Heart right ventricle (tissue), 16 donors: ENCODE measurements at regions not wholly inside any gene's neighbourhood (a gene's known extent, or its start where the extent isn't known, plus 50 kb on each side); places are given as distances from the start of the nearest gene placed in this dataset.
A peak's percentile ranks its signal among the peaks of the same experiment; 100 is the strongest.
"Not testable (repeated sequence)": the region's sequence is repeated elsewhere in the genome, so short reads cannot be mapped to it uniquely, and the experiment has no call there.

Experiments used
- ATAC-seq, 8 donors: fragments of 200-7000 bp; cut with Tn5 transposase; one replicate each; pipeline ENCODE4 v1.9.1; 2020; ENCODE audit warnings: mild to moderate bottlenecking in 8 of 8, moderate library complexity in 8 of 8, moderate number of reproducible peaks in 1 of 8
- DNase-seq, 2 donors: peaks; one replicate each; pipeline ENCODE4 v3.0.0-alpha.2; 2020
- H3K27ac ChIP-seq, 10 donors: fragments of 200-600 bp; sonication (generic) in 2 of 10; one replicate each; pipeline versions ENCODE4 v1.5.0 to v1.8.0; 2020 to 2022; ENCODE audit warnings: mild to moderate bottlenecking in 3 of 10
- H3K27me3 ChIP-seq, 7 donors: fragments of 200-600 bp; one replicate each; pipeline ENCODE4 v1.8.0; 2021 to 2022; ENCODE audit warnings: mild to moderate bottlenecking in 2 of 7
- H3K36me3 ChIP-seq, 9 donors: fragments of 200-600 bp; sonication (generic) in 1 of 9; one replicate each; pipeline versions ENCODE4 v1.5.0 to v1.8.0; 2020 to 2022; ENCODE audit warnings: mild to moderate bottlenecking in 2 of 9
- H3K4me1 ChIP-seq, 9 donors: fragments of 200-600 bp; sonication (generic) in 1 of 9; one replicate each; pipeline versions ENCODE4 v1.5.0 to v1.8.0; 2020 to 2022; ENCODE audit warnings: mild to moderate bottlenecking in 4 of 9
- H3K4me3 ChIP-seq, 10 donors: fragments of 200-600 bp; sonication (generic) in 2 of 10; one replicate each; pipeline versions ENCODE4 v1.5.0 to v1.8.0; 2020 to 2022; ENCODE audit warnings: mild to moderate bottlenecking in 7 of 10, moderate library complexity in 2 of 10
- H3K9me3 ChIP-seq, 11 donors: fragments of 200-600 bp in 10 of 11; sonication (generic) in 2 of 11; one replicate each; pipeline versions ENCODE4 v1.5.0 to v1.8.0; 2013 to 2022; ENCODE audit warnings: mild to moderate bottlenecking in 2 of 11, control low read depth in 1 of 11, moderate library complexity in 1 of 11
- WGBS, 2 donors: extraction: QIAGEN DNeasy Blood & Tissue Kit; methylation state at CpG; one replicate each; pipeline ENCODE4 v1.1.7; 2013; ENCODE audit warnings: inconsistent platforms in 1 of 2; 5-methylcytosine and 5-hydroxymethylcytosine counted together
- intact Hi-C, 10 donors: fragments of 100-400 bp; cut with DNase I; formaldehyde crosslinking; loops; one replicate each; pipeline versions ENCODE4 v1.11.1 to v1.14.2; 2022
- TF ChIP-seq, protein P1 (sequence below), 9 donors: fragments of 200-600 bp; sonication (generic) in 2 of 9; IDR thresholded peaks; one replicate each; pipeline versions ENCODE4 v1.5.0 to v1.8.0; 2021 to 2022; ENCODE audit warnings: antibody characterized with exemption in 9 of 9, mild to moderate bottlenecking in 5 of 9, moderate library complexity in 1 of 9
- donor health status: Arrhythmogenic right ventricular cardiomyopathy.
- donor health status: ischemic (EF 13 %, LVEDD 7.1; RV severe dilation, severe dysfunction).
- donor health status: healthy with polysubstance abuse.
- donor health status: DM: no; HTN: yes; CAD: no.
- donor health status: DM: no; HTN: no; CAD: no.
- donor health status: ischemic (EF 25% LVEDD 6.9; RV normal size, moderate dysfunction).
- donor health status: ischemic (EF 25% LVEDD 5.7; RV mildly dilated, moderate dysfunction).
- donor health status: healthy.
- donor health status: DM: yes; HTN: yes; CAD: no.
- donor health status: Ischemic cardiomyopathy.
- donor health status: ischemic (EF 35%, LVEDD 5.7; RV mildly dilated, moderate dysfunction).
- donor health status: nonischemic (EF 11% LVEDD 7.7; RV severe dilation, severe dysfunction).
- donor health status: DM: yes; HTN: yes; CAD: no.
- donor health status: PGD.
- donor health status: ischemic (EF 29% LVEDD 5.4; RV normal size, mild dysfunction).
- donor health status: nonischemic (EF 23%, LVEDD 6.1; RV moderate dilation, normal function).

DNA sequence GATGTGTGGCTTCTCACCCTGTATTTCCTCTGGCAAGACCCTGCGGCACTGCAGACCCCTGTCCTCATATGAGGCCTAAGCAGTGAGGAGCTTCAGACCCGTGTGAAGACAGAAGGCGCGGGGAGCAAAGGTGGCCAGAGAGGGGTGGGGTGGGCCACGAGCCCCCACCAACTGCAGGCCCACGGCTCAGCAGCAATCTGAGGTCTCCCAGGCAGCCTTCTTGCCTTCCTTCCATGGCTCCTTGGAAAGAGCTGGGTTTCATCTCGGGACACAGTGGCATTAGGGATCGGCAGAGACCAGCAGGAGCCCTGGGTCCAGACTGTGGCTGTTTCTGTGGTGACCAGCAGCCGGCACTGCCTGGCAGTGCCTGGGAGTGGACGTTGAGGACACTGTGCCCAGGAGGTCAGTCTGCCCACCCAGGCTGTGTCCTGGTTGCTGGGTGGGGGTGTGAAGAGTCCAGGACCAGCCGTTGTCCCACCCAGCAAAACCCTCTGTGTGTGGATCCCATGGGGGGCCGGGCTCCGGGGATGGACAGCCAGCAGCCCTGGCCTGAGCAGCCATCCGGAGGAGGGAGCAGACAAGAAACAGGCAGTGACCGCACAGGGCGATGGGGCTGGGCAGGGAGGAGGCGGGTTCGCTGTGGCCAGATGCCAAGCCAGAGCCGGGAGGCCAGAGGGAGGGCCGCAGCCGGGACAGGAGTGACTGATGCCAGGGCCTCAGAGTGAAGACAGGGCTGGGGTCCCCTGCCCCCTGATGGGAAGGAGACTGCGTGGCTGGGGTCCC, 73.8 kb downstream of the RRM2 start:
- no peak for DNase-seq
- 80 to 90% methylated on average over 21 to 22 of the region's 22 CpGs for WGBS, 2 donors
- intact Hi-C loops, result no loop called here
- Histone ChIP-seq H3K36me3 (no peaks in the 10 kb centered on the region), H3K9me3 (peaks cover 0 to 9% (median 0%) of the 10 kb centered on the region in 11 donors), H3K4me1 (peaks cover 0 to 15% (median 0%) of the 10 kb centered on the region in 9 donors), H3K27ac (no peak overlapping the region), H3K4me3 (no peak overlapping the region), H3K27me3 (no peaks in the 10 kb centered on the region)
- peak in 2 of 8 donors; percentile 35 to 37 for ATAC-seq
- TF ChIP-seq, protein P1, sequence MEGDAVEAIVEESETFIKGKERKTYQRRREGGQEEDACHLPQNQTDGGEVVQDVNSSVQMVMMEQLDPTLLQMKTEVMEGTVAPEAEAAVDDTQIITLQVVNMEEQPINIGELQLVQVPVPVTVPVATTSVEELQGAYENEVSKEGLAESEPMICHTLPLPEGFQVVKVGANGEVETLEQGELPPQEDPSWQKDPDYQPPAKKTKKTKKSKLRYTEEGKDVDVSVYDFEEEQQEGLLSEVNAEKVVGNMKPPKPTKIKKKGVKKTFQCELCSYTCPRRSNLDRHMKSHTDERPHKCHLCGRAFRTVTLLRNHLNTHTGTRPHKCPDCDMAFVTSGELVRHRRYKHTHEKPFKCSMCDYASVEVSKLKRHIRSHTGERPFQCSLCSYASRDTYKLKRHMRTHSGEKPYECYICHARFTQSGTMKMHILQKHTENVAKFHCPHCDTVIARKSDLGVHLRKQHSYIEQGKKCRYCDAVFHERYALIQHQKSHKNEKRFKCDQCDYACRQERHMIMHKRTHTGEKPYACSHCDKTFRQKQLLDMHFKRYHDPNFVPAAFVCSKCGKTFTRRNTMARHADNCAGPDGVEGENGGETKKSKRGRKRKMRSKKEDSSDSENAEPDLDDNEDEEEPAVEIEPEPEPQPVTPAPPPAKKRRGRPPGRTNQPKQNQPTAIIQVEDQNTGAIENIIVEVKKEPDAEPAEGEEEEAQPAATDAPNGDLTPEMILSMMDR (IDR thresholded peaks at IDR 0.05), result no peak

DNA sequence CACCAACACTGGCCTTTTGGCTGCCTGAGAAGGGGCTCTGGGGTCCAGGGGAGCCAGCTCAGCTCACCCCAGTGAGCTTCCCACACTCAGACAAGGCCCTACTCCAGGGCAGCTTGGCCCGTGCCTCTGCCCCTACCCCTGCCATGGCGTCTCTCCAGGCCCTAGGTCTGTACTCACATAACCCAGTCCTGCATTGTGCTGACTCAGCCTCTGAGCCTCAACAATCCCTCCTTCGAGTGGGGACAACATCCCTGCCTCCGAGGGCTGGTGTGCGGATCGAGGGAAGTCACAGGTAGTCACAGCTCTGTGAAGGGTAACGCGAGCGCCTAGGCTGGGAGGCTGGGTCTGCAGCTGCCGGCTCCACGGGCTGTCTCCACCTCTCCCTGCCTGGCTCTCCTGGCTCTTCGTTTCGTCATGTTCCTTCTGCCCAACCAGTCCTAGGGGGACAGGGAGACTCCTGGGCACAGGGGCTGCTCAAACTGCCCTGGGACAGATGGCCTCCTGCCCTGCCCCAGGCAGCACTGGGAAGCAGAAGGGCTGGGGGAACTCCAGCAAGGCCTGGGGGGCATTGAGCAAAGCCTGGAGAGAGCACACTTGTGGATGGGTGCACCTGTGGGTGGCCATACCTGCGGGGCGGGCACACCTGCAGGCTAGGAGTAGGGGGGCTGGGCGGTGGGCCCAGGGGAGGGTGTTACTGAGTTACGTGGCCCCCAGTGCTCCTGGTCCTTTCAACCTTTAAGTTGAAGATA, 74.6 kb downstream of the RRM2 start:
- Histone ChIP-seq H3K4me1 (peaks cover 0 to 12% (median 0%) of the 10 kb centered on the region in 9 donors), H3K4me3 (no peak overlapping the region), H3K27me3 (no peaks in the 10 kb centered on the region), H3K36me3 (no peaks in the 10 kb centered on the region), H3K27ac (no peak overlapping the region), H3K9me3 (peaks cover 0 to 9% (median 0%) of the 10 kb centered on the region in 11 donors)
- TF ChIP-seq, protein P1 (IDR thresholded peaks at IDR 0.05), result no peak
- ATAC-seq (peak in 1 of 8 donors; percentile 51), DNase-seq (no peak)
- WGBS, 2 donors, result 93 to 98% methylated on average over 17 of the region's 17 CpGs
- intact Hi-C loops, result no loop called here

DNA sequence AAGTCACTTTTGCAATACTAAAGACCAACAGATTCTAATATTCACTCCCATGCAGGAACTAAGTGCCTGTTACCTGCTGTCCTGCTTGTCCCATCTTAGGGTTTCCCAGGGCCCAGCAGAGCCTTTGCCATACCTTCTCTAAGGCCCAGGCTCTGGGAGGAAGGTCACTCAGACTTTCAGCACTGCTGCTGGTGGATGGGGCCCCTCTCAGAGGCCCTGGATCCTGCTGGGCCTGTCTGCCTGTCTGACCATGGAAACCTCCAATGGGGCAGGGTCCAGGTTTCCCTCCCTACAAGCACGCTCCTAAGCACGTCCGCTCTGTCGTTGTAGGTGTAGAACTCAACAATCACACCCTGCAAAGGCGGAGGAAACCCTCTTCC, 75.1 kb downstream of the RRM2 start:
- Histone ChIP-seq H3K27me3 (no peaks in the 10 kb centered on the region), H3K9me3 (peaks cover 0 to 9% (median 0%) of the 10 kb centered on the region in 11 donors), H3K4me3 (no peak overlapping the region), H3K27ac (no peak overlapping the region), H3K36me3 (no peaks in the 10 kb centered on the region), H3K4me1 (peaks cover 0 to 16% (median 0%) of the 10 kb centered on the region in 9 donors)
- intact Hi-C loops, result no loop called here
- ATAC-seq (no peak), DNase-seq (no peak)
- TF ChIP-seq, protein P1 (IDR thresholded peaks at IDR 0.05), result no peak
- WGBS, 2 donors, result 90 to 99% methylated on average over 5 of the region's 5 CpGs

DNA sequence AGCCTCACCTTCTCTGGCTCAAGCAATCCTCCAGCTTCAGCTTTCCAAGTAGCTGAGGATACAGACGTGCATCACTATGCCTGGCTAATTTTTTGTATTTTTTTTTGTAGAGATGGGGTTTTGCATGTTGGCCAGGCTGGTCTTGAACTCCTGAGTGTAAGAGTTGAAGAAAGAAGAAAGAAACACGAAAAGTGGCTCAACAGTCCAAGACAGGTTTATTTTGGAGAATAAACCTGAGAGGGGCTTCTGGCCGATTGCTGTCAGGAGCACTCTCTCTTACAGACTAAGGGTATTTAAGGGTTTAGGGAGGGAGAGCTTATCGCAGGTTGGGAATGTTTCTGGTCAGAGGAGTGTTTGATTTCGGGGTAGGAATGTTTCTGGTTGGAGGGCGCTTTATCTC, 75.9 kb downstream of the RRM2 start:
- H3K9me3 ChIP-seq, H3K27ac ChIP-seq, H3K36me3 ChIP-seq, DNase-seq, ATAC-seq, H3K27me3 ChIP-seq, H3K4me3 ChIP-seq, intact Hi-C loops: not testable (repeated sequence)
- 86 to 96% methylated on average over 6 of the region's 6 CpGs for WGBS, 2 donors
- H3K4me1 ChIP-seq, result peaks cover 0 to 13% (median 0%) of the 10 kb centered on the region in 9 donors
